Hematopoietic multipotent progenitor cell treated with erythropoietin and hydrocortisone succinate and interleukin-3 and kit ligand, for 8 days (in vitro differentiated cells): ENCODE measurements at regions not wholly inside any gene's neighbourhood (a gene's known extent, or its start where the extent isn't known, plus 50 kb on each side); places are given as distances from the start of the nearest gene placed in this dataset.
"Not testable (repeated sequence)": the region's sequence is repeated elsewhere in the genome, so short reads cannot be mapped to it uniquely, and the experiment has no call there.

Experiments
- DNase-seq: peaks from one replicate; pipeline ENCODE4 v3.0.0-alpha.2; 2015

DNA sequence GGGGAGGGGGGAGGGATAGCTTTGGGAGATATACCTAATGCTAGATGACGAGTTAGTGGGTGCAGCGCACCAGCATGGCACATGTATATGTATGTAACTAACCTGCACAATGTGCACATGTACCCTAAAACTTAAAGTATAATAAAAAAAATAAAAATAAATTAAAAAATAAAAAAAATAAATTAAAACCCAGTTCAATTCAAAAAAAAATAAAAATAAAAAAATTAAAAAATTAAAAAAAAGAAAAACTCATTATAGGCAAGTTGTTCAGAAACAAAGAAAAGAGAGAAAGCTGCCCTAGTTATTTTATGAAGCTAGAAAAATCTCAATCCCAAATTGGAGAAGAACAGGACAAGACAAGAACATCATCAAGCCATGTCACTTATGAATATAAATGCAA is 147.5 kb upstream of the PRR20G start:
- not testable (repeated sequence) for DNase-seq

DNA sequence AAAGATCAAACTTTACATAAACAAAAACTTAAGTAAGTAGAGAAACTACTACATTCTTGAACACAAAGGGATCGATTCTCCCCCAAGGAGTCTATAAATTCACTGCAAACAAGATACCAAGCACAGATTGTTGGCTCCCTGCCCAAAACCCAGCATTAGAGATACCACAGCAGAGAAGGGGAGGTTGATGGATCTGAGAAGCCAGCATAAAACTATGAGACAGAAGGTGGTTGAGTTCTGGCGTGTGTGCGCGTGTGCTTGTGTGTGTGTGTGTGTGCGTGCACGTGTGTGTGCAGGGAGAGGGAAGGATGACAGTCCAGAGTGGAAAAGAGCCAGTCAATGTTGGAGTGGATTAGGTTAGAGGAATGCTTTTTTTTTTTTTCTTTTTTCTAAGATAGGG is 143.2 kb upstream of the PRR20G start:
- peak; percentile 35 for DNase-seq

DNA sequence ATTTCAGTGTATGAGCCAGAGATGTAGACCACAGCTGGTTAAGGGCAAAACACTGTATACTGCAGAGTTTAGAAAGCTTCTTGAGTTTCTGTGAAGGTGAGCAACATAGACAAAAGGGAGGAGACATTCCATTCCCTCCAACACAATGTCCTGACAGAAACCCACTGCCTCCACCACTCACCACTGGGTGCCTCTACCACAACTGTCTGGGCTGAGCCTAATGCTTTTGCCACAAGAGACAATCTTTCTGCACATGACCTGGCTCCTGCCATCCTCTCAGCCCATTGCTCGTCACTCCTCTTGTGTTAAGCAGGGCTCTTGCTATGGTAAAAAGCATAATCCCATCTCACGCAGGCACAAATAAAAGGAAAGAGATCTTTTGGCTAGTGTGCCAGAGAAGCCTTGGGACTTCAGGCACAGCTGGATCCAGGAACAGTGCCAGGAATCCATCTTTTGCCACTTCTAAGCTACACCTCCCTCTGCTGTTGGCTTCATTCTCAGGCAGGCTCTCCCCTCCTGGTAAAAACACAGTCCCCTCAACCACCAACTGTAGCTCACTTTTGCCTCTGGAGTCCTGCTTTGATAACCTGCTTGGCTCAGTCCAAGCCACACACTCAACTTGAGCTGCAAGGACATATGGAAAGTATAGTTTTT is 140.6 kb upstream of the PRR20G start:
- no peak for DNase-seq

DNA sequence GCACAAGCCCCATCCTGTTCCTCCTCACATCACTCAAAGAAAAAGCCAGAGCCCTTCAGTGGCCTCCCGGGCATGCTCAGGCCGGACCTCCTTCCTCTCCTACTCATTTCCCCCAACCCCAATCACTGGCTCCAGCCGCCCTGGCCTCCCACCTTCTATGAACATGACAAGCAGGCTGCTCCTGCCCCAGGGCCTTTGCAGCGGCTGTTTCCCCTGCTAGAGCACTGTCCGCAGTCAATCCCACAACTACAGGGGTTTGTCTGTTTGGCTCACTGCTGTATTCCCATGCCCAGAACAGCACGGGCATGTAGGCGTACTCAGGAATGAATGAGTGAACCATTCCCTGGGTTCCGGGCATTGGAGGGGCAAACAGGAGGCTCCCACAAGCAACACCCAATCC is 139.8 kb upstream of the PRR20G start:
- no peak for DNase-seq

DNA sequence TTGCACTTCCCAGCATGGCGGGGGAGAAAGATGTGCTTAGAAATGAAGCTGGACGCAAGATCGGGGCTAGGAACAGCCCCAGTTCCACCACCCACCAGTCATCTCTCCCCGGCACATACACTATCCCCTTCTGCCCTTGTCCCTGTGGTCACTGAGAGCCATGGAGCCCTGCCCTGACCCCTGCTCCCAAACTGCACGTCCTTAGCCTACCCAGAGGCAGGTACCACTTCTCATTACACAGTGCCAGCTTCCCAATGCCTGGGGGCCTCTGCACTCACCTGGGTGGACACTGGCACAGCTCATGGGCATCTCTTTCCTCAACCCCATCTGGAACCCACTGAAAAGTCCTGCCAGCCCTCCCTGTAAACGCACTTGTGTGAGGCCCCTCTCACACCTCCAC is 139.3 kb upstream of the PRR20G start:
- no peak for DNase-seq

DNA sequence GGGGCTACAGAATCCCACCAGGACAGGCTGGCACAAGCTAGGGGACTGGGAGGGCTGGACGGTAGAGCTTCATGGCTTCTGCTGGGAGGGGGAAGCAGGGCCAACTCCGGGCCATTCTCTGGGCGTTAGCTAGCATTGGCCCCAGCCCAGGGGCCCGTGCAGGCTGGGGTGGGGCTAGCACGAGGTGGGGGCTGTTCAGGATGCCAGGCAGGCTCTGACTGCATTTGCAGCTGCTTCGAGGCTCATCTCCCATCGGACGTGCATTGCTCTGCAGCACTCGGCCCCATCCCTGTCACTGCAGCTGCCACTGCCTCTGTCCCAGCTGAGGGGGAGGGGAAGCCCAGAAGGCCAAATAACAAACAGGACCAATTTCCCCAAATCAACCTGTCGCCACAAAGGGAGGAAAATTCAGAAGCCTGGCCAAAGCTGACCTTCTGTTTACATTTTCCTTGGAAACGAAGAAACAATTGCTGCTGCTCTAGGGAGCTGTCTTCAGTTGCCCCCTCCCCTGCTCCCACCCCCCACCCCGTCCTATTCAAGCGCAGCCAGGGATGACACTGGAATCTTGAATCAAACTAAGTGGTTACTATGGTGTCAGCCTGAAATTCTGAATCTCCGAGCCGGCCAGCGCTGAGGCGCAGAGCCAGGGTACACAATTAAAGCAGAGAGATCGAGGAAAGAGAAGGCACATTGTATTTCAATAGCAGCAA is 138.8 kb upstream of the PRR20G start:
- DNase-seq: no peak

DNA sequence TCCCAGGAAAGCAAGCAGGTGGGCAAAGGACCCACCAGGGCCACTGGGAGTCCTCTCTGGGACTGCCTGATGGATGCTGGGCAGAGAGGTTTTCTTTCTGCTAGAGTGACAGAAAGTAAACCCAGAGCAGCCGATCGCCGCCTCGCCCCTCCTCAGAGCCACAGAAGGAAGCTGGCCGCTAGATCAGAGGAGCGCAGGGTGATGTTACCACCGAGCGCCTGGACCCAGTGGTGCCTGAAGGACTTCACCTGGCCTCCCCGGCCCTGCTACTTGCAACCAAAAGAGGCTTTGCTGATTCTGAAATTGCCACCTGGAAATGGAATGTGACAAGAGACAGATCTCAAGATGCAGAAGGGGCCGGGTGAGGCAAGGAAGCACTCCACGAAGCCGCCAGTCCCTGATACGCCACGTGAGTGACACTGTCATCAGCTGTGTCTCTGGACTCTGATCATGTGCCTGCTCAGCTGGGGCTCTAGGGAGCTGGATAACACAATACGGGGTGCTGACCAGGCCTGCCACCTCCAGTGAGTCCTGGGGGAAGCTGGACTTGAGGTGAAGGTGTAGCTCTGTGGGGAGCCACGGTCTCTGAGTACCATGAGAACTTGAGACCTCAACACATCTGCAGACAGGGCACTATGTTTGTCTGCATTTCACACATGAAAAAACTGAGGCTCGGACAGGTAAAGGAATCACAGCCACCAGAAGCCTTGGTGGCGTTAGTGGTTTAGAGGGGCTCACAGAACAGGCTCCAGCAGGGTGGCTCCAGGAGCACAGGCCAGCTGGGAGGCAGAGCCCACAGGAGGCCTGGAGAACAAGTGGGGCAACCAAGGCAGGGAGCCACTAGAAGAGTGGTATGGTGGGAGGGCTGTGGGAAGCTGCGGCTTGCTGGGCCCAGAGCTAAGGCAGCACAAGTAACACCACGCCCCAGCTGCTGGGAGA is 137.9 kb upstream of the PRR20G start:
- no peak for DNase-seq

DNA sequence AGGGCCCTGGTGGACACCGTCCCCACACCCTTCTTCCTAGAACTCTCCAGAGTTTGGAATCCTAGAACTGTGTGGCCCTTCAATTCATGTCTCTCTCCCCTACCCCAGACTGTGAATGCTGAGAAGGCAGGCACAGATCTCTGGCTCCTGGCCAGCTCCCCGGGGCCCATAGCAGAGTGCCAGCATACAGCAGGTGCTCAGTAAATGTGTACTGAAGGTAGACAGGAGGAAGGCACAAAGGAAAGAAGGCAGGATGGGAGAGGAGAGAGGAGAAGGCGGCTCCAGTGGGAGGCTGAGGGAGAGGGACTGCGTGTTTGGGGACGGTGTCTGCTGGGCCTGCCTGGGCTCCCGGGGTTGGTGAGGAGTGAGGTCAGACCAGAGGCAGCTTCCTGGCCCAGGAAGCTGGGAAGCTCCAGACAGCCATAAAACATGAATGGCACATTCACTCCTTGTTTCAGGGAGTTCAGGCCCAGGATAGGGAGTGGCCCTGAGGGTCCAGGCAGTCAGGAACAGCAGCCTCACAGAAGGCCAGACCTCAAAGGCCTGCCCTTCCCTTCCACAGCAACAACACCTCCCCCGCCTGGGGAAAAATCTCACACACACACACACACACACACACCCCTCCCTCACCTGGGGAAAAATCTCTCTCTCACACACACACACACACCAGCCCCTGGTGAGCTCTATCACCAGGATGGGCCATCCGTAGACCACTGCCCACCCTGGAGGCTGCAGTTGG is 137.1 kb upstream of the PRR20G start:
- no peak for DNase-seq

DNA sequence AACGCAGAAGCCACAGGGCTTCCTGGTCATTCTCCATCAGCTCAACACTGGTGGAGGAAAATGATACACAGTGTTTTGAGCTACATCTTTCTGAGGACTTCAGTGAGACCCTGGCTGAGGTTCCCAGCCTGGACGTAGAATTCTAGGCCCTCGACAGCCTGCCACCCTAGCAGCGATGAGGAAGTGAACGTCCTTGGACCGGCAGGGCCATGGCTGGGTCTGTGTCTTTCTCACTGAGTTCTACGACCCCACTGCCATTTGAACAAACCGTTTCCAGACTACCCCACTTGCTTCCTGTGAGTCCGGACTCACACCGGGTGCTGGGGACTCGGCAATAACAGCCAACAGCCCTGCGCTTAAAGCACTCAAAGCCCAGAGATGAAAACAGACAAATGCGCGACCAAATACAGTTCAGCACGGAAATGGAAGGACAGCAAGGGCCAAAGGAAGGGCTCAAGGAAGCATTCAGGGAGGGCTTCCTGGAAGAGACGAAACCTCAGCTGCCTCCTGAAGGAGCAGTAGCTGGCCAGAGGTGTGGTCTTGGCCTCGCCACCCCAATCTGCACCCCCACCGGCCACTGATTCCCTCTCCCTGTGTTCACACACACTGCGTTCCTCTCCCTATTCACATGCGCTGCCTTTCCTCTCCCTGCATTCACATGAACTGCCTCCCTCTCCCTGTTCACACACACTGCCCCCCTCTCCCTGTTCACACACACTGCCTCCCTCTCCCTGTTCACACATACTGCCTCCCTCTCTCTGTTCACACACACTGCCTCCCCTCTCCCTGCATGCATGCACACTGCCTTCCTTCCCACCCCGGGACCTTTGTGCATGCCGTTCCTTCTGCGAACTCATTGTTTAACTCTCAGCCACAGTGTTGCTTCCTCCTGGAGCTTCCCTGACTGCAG is 136.3 kb upstream of the PRR20G start:
- no peak for DNase-seq

DNA sequence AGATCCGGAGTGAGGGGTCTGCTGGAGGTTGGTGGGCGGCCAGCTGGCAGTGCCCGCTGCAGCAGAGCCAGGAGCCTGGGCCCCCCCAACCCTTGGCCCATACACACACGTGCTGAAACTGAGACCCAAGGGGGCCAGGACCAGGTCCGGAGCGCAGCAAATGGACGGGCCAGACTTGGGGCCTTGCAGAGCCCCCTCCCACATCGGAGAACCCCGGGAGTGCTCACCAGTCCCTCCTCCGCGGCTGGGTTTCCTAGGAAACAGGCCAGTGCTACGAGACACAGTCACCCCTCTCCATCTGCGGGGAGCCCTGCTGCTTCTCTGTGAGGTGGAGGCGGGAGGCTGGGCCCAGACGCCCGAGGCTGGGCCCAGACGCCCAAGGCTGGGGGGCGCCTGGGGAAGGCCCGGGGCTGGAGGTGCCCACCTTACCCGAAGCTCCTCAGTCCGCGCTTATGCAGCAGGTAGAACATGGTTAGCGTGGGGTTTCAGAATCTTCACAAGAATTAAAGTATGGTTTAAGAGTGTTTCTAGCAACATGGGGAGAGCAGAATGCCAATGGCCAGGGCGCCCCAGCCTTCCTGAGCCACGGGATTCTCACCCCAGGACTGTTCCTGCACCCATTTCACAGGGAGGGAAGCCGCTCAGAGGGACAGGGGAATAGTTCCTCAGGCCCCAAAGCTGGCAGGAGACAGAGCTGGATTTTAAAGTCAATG is 135.0 kb upstream of the PRR20G start:
- no peak for DNase-seq

DNA sequence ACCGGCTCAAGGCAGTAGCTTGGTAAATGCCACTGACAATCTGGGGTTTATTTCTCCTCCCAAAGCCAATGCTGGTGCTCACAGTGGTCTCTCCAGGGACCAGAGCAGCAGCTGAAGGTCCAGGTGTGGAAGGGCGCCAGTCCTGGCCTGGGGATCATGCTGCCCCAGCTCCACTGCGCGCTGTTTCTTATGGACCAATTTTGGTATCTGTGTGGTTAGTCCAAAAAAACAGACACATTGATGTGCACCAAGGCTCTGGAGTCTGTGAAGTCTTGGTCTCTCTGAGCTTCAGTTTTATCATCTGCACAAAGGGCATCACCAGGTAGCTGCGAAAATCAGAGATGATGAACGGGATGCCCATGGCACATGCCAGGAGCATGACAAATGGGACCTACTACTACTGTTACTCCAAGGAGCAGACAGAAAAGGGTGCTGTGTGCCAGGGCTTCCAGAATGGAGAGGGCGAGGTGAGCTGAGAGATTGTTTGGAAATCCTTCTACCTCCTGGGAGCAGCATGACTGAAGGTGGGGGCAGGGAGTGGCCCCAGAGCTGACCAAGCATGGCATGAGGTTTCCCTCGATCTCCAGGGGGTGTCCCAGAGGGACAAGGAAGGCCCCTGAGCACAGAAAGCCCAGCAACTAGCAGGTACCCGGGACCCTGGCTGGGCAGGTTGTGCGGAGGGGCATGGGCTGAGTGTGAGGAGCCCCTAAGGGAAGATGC is 134.3 kb upstream of the PRR20G start:
- no peak for DNase-seq

DNA sequence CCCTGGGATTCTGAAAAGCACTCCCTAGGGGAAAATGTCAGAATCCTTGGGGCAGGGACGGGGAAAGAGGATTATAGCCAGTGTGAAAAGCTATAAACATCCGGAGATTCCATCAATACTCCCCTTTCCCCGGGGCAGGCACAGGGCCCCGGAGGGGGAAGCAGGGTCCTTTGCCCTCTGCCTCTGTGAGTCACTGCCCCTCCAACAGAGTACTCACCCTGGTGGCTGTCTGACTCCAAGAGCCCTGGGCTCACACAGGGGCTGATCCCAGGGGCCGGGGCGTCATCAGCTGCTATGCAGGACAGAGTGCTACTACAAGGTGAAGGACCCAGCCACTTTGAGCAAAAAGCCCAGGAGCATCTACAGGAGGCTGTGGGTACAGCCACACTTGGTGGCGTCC is 133.0 kb upstream of the PRR20G start:
- no peak for DNase-seq

DNA sequence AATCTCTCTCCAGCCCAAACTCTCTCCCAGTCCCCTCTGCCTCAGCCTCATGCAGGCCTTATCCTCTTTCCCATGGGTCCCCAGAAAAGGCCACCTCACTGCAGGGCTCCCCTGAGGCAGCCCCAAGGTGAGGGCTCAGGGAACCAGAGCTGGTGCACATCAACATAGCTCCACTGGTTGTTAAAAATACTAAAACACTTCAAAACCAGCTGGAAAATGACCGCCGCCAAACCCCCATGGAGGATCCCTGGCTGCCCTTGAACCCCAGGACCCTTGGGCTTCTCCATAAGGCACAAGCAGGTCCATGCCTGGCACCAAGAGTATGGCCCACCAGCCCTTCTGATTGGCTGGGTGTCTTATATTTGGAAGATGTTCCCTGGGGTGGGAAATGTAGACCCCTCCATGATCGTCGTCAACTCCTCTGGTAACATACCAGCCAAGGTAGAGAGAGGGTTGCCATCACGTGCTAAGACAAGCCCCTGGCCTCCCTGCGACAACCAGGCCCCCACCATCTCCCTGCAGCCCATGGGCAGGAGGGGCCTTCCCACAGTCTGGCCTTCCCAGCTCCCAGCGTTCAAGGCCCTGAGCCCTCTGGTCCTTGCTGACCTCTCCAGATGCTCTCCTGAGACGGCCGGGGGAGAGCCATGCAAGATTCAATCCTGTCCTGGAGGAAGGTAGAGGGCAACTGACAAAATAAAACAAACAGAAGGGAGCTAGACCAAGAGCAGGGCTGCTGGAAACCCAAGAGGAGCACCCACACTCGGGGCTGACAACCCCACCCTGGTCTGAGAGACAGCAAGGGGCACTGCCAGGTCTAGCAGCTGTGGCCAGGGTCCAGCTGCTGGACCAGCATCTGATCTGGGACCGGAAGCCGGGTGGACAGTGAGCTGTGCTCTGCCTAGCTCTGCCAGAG is 132.1 kb upstream of the PRR20G start:
- no peak for DNase-seq

DNA sequence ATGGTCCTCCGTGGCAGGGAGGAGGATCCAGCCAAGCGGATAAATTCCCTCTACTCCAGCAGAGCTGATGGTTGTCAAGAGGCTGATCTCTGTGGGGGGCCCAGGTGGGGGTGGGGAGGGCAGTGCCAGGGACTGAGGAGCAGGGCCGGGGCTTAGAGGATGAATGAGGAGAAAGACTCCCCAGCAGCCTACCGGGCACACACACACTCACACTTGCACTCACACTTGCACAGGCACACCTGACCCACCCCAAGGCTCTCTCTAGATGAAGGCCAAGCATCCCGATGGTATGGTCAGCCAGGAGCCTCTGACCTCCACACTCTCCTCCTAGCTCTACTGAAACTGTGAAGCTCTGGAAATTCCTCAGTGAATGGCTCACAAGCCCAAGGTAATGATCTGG is 131.3 kb upstream of the PRR20G start:
- no peak for DNase-seq

DNA sequence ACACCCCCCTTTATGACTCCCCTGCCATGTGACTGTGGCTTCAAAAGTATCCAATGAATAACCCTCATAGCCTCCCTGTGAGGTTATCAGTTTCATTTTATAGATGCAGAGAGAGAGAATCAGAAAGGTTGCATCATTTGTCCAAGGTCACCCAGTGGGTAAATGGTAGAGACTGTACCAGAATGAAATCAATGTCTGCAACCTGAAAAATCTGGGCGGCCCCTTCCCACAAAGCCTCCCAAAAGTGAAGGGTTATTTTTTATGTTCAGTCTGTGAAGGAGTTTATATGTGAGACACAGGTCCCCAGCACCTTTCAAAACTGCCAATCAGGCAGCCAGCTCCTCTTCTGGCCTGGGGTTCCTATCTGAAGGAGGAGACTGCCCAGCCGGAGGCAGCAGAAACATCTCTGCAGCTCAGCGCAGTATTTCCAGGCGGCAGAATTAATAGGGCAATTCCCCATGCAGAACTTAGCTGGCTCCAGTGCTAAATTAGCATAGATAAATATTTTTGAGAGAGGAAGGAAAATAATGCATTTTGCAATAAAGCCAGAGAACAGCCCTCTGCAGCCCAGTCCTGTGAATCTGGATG is 130.8 kb upstream of the PRR20G start:
- DNase-seq: no peak

DNA sequence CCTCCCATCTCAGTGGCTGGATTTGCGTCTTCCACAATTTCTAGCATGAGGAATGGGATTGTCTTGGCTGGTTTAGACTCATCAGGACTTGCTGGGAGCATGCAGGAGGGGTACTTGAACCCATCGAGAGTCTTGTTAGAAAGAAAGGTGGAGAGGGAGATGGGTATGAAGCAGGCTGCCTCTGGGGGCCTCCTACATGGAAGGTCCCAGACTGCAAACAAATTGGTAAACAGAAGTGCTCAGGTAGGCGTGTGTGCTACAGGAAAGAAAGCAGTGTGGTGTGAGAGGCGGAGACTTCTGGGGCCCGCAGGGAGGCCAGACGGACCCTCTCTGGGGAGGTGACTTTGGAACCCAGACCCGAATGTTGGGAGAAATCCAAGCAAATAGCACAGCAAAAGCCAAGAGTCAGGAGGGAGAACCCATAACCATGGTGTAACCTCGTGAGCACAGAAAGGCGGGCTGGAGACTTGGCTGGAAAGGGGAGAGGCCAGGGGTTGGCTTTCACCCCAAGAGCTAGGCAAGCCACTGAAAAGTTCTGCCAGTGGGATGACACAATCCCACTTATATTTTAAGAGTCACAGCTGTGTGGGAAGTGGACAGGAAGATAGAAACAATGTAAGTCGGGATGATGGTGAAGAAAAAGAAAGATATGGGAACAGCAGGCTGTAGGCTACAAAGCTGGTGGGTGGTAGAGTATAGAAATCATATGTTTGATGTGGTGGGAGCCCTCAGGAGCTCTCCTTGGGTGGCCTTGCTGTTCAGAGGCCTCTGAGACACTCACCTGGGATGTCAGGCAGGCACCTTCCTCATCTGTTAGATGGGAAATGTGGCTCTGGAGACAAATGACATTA is 130.1 kb upstream of the PRR20G start:
- DNase-seq: no peak

DNA sequence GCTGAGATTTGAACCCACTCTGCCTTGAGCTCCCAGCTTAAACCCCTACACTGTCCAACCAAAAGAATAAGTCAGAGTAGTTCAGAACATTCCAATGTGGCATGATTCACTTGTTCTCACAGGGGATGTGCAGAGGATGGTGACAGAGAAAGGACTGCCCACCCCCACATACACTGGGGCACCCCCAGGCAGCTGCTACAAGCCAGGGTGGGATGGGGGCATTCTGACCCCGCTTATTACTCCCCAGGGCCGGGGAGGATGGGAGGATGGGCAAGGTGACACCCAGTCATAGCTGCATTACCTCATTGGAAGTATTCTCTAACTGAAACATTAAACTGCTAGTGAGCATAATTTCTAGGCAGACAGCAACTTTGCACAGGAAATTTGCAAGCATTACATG is 126.0 kb upstream of the PRR20G start:
- no peak for DNase-seq

DNA sequence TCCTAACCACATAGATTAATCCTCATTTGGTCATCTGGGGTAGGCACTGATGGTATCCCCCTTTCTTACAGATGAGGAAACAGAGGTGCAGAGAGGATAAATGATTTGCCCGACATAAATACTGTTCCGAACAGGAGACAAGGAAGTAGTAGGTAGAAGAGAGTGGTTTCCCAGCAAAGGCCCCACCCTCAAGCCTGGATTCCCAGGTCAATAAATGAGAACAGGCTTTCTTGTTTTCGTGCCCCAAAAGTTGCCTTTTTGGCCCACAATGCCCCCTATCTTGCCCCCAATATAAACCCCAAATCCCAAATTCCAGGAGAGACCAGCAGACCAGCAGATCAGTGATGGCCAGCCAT is 125.5 kb upstream of the PRR20G start:
- DNase-seq: no peak
